IMR-90 (cell line): ENCODE measurements at regions not wholly inside any gene's neighbourhood (a gene's known extent, or its start where the extent isn't known, plus 50 kb on each side); places are given as distances from the start of the nearest gene placed in this dataset.
A peak's percentile ranks its signal among the peaks of the same experiment; 100 is the strongest.

ENCODE experiments used
- ATAC-seq: fragments of 200-7000 bp; cut with Tn5 transposase; 2 replicates; pipeline ENCODE4 v1.9.1; 2020; ENCODE audit warnings: low read depth, mild to moderate bottlenecking, moderate library complexity
- BruUV-seq: library from RNA; stranded (reverse); fragments of 400-500 nt; replicated peaks from 2 replicates; lab custom pipeline; 2021; lab: Mats Ljungman, UMichigan
- CTCF ChIA-PET: fragments of 300-600 bp; formaldehyde crosslinking; extraction: SDS; loops from one replicate; lab custom pipeline; 2021; ENCODE audit warnings: antibody characterized with exemption; lab: Yijun Ruan, JAX
- POLR2A ChIA-PET: fragments of 300-600 bp; sonication (Branson Sonifier 250); formaldehyde crosslinking; loops from one replicate; lab custom pipeline; 2022; ENCODE audit warnings: antibody characterized with exemption; ENCODE audit not compliant: unreplicated experiment; lab: Charles Lee
- DNase-seq: peaks from one replicate; pipeline ENCODE4 v3.0.0; 2013
- H2AFZ ChIP-seq: replicated peaks from 2 replicates; pipeline ENCODE3; 2013; ENCODE audit warnings: low read length, mild to moderate bottlenecking; ENCODE audit not compliant: poor library complexity
- H2AK5ac ChIP-seq: 2 replicates; pipeline ENCODE4 v1.6.1; 2013; ENCODE audit warnings: low read depth, low read length, inconsistent platforms
- H2AK9ac ChIP-seq: replicated peaks from 2 replicates; pipeline ENCODE3; 2013; ENCODE audit warnings: mild to moderate bottlenecking, low read depth, low read length, moderate library complexity; ENCODE audit not compliant: poor library complexity
- H2BK120ac ChIP-seq: 2 replicates; pipeline ENCODE4 v1.6.1; 2013; ENCODE audit warnings: low read depth, low read length, inconsistent platforms
- H2BK15ac ChIP-seq: 3 replicates; pipeline ENCODE4 v1.6.1; 2013; ENCODE audit warnings: low read depth, low read length, inconsistent platforms
- H2BK20ac ChIP-seq: 2 replicates; pipeline ENCODE4 v1.6.1; 2013; ENCODE audit warnings: low read depth, mild to moderate bottlenecking, inconsistent platforms, low read length, moderate library complexity
- H2BK5ac ChIP-seq: 2 replicates; pipeline ENCODE4 v1.6.1; 2013; ENCODE audit warnings: mild to moderate bottlenecking, low read depth, low read length, inconsistent platforms; ENCODE audit not compliant: poor library complexity, severe bottlenecking
- H3K14ac ChIP-seq: replicated peaks from 2 replicates; pipeline ENCODE4 v1.6.1; 2013; ENCODE audit warnings: low read depth, low read length, inconsistent platforms
- H3K18ac ChIP-seq: 2 replicates; pipeline ENCODE4 v1.6.1; 2013; ENCODE audit warnings: low read depth, low read length, control low read depth
- H3K23ac ChIP-seq: 2 replicates; pipeline ENCODE4 v1.6.1; 2013; ENCODE audit warnings: low read depth, low read length, inconsistent platforms
- H3K27ac ChIP-seq: 2 replicates; pipeline ENCODE4 v1.5.1; 2013; ENCODE audit warnings: mild to moderate bottlenecking, control low read depth, low read length; ENCODE audit not compliant: insufficient read depth
- H3K27me3 ChIP-seq: 2 replicates; pipeline ENCODE4 v1.6.1; 2013; ENCODE audit warnings: low read length; ENCODE audit not compliant: control insufficient read depth, insufficient read depth
- H3K36me3 ChIP-seq: 2 replicates; pipeline ENCODE4 v1.6.1; 2013; ENCODE audit warnings: low read length, mixed read lengths; ENCODE audit not compliant: control insufficient read depth, insufficient read depth
- H3K4ac ChIP-seq: 2 replicates; pipeline ENCODE4 v1.6.1; 2013; ENCODE audit warnings: low read depth, low read length, inconsistent platforms
- H3K4me1 ChIP-seq: 2 replicates; pipeline ENCODE4 v1.6.1; 2013; ENCODE audit warnings: low read length, mixed read lengths; ENCODE audit not compliant: control insufficient read depth, insufficient read depth
- H3K4me2 ChIP-seq: 2 replicates; pipeline ENCODE4 v1.6.1; 2013; ENCODE audit warnings: low read depth, mild to moderate bottlenecking, control low read depth, low read length, moderate library complexity
- H3K4me3 ChIP-seq: 2 replicates; pipeline ENCODE4 v1.5.1; 2013; ENCODE audit warnings: low read depth, mild to moderate bottlenecking, control low read depth, low read length, moderate library complexity; ENCODE audit not compliant: insufficient read depth
- H3K56ac ChIP-seq: 2 replicates; pipeline ENCODE4 v1.6.1; 2013; ENCODE audit warnings: low read length, inconsistent platforms; ENCODE audit not compliant: insufficient read depth; ENCODE audit errors: extremely low read depth
- H3K79me1 ChIP-seq, 2 experiments: 2 replicates each; pipeline ENCODE4 v1.6.1; 2013; ENCODE audit warnings: low read length in 2 of 2, inconsistent platforms in 1 of 2, low read depth in 1 of 2
- H3K9ac ChIP-seq: 2 replicates; pipeline ENCODE4 v1.6.1; 2013; ENCODE audit warnings: low read depth, low read length, control low read depth
- H3K9me1 ChIP-seq: 2 replicates; pipeline ENCODE4 v1.6.1; 2013; ENCODE audit warnings: low read length, inconsistent platforms; ENCODE audit not compliant: insufficient read depth
- H3K9me3 ChIP-seq: 2 replicates; pipeline ENCODE4 v1.6.1; 2013; ENCODE audit warnings: low read length; ENCODE audit not compliant: control insufficient read depth, insufficient read depth
- H4K20me1 ChIP-seq: 2 replicates; pipeline ENCODE4 v1.6.1; 2013; ENCODE audit warnings: low read length, inconsistent platforms; ENCODE audit not compliant: insufficient read depth
- H4K5ac ChIP-seq: 2 replicates; pipeline ENCODE4 v1.6.1; 2013; ENCODE audit warnings: mild to moderate bottlenecking, low read depth, low read length, control low read depth
- H4K8ac ChIP-seq, 2 experiments: 2 replicates each; pipeline ENCODE4 v1.6.1; 2013; ENCODE audit warnings: low read depth in 2 of 2, low read length in 2 of 2, control low read depth in 1 of 2, inconsistent platforms in 1 of 2
- H4K91ac ChIP-seq: 2 replicates; pipeline ENCODE4 v1.6.1; 2013; ENCODE audit warnings: low read depth, low read length, inconsistent platforms; ENCODE audit not compliant: insufficient read depth
- CTCF ChIP-seq: conservative IDR thresholded peaks from 2 replicates; pipeline ENCODE4 v1.5.1; 2012; ENCODE audit warnings: mild to moderate bottlenecking, low read depth, low read length, improper control_type of control experiment
- MXI1 ChIP-seq: IDR thresholded peaks from 2 replicates; pipeline ENCODE4 v1.6.1; 2012; ENCODE audit warnings: low read depth, mild to moderate bottlenecking, low read length, moderate library complexity, borderline replicate concordance
- USF2 ChIP-seq: fragments of 150-350 bp; IDR thresholded peaks from 2 replicates; pipeline ENCODE4 v1.6.1; 2017; ENCODE audit warnings: mild to moderate bottlenecking, antibody characterized with exemption, low read length, low read depth
- WGBS, 2 experiments: methylation state at CpG; one replicate each; pipeline versions ENCODE4 v1.1.5 to v1.1.7; 2013; ENCODE audit warnings: missing lambda C conversion rate in 2 of 2; ENCODE audit not compliant: insufficient read length in 1 of 2; ENCODE audit errors: extremely low coverage in 2 of 2; 5-methylcytosine and 5-hydroxymethylcytosine counted together
- dilution Hi-C: fragments of 300-500 bp; cut with HindIII; formaldehyde crosslinking; loops from one replicate; pipeline ENCODE4 v1.14.3; 2018; ENCODE audit warnings: low sequenced_read_pairs; ENCODE audit not compliant: unreplicated experiment
- in situ Hi-C: fragments of 300-500 bp; cut with MboI; formaldehyde crosslinking; loops from 3 replicates; pipeline ENCODE4 v1.14.3; 2019; ENCODE audit warnings: low sequenced_read_pairs, inconsistent platforms, mixed read lengths
- intact Hi-C: fragments of 100-400 bp; cut with micrococcal nuclease; formaldehyde crosslinking; loops from 2 replicates; pipeline ENCODE4 v1.10.0; 2022

- no peaks in the 10 kb centered on the region for H3K79me1 ChIP-seq
- no TSS peak for BruUV-seq
- CTCF ChIA-PET, result no interaction called here
- no peak overlapping the region for H2AK9ac ChIP-seq
- in situ Hi-C loops (no loop called here), dilution Hi-C loops (no loop called here), intact Hi-C loops (no loop called here)
- no peak overlapping the region for H3K56ac ChIP-seq
- no peak overlapping the region for H2AK5ac ChIP-seq
- H2BK5ac ChIP-seq, result no peak overlapping the region
- H4K8ac ChIP-seq, result no peak overlapping the region
- POLR2A ChIA-PET, result no interaction called here
- H3K9me1 ChIP-seq, result no peaks in the 10 kb centered on the region
- H3K27ac ChIP-seq, result no peak overlapping the region
- no peak for DNase-seq
- no peaks in the 10 kb centered on the region for H3K9me3 ChIP-seq
- no peak for TF ChIP-seq USF2
- no peak for TF ChIP-seq CTCF
- no peak for TF ChIP-seq MXI1
- no peak overlapping the region for H2BK15ac ChIP-seq
- ATAC-seq, result 0 out of 2 replicates have a peak, but pooled peaks have one; percentile 14
- no peaks in the 10 kb centered on the region for H3K4me1 ChIP-seq
- H2AFZ ChIP-seq, result no peak overlapping the region
- no peaks in the 10 kb centered on the region for H3K27me3 ChIP-seq
- H3K14ac ChIP-seq, result no peak overlapping the region
- H4K20me1 ChIP-seq, result no peaks in the 10 kb centered on the region
- H3K4ac ChIP-seq, result no peak overlapping the region
- no peak overlapping the region for H2BK120ac ChIP-seq
- H3K18ac ChIP-seq, result no peak overlapping the region
- no peak overlapping the region for H4K5ac ChIP-seq
- H3K23ac ChIP-seq, result no peak overlapping the region
- H2BK20ac ChIP-seq, result no peak overlapping the region
- H3K4me3 ChIP-seq, result no peak overlapping the region
- H3K9ac ChIP-seq, result no peak overlapping the region
- no CpG with 5 or more reads among the region's 4 CpGs for WGBS, 2 experiments
- H3K4me2 ChIP-seq, result no peak overlapping the region
- no peak overlapping the region for H4K91ac ChIP-seq
- no peaks in the 10 kb centered on the region for H3K36me3 ChIP-seq
Measured at GRCh38 chr4:114052227-114052626, 72.8 kb upstream of the ARSJ start.
